SU-DHL-6 (cell line): ENCODE measurements at regions not wholly inside any gene's neighbourhood (a gene's known extent, or its start where the extent isn't known, plus 50 kb on each side); places are given as distances from the start of the nearest gene placed in this dataset.
"Not testable (repeated sequence)": the region's sequence is repeated elsewhere in the genome, so short reads cannot be mapped to it uniquely, and the experiment has no call there.

Source experiments
- EZH2phosphoT487 ChIP-seq: fragments of 200-600 bp; sonication (generic), shearing (Covaris generic); conservative IDR thresholded peaks from 2 replicates; pipeline ENCODE4 v1.6.1; 2018; ENCODE audit warnings: mild to moderate bottlenecking, antibody characterized with exemption, low read length, moderate library complexity, mixed read lengths
- TF ChIP-seq, protein P1 (sequence below): fragments of 200-600 bp; sonication (generic); IDR thresholded peaks from one replicate; pipeline ENCODE4 v1.5.1; 2017; ENCODE audit warnings: antibody characterized with exemption, mild to moderate bottlenecking, low read length, moderate library complexity; ENCODE audit not compliant: insufficient read depth, poor library complexity, severe bottlenecking

DNA sequence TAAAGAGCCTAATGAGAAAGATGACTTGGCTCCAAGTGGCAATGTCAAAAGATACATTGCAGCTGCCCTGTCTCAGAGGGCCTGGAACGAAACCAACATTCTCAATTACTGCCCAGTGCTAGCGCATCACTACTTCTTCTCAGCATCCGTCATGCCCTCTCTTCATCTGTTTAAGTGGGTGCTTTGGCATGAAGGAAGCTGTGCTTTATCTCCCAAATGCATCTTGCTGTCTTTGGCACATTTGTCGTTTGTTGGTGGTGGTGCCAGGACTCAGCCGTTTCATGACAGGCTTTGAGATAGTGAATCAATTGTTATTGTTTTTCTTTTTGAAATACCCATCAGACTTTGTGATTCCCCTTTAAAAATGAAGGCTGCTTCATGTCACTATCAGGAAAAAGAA lies 710.8 kb downstream of the PRIM2 start:
- TF ChIP-seq, protein P1, sequence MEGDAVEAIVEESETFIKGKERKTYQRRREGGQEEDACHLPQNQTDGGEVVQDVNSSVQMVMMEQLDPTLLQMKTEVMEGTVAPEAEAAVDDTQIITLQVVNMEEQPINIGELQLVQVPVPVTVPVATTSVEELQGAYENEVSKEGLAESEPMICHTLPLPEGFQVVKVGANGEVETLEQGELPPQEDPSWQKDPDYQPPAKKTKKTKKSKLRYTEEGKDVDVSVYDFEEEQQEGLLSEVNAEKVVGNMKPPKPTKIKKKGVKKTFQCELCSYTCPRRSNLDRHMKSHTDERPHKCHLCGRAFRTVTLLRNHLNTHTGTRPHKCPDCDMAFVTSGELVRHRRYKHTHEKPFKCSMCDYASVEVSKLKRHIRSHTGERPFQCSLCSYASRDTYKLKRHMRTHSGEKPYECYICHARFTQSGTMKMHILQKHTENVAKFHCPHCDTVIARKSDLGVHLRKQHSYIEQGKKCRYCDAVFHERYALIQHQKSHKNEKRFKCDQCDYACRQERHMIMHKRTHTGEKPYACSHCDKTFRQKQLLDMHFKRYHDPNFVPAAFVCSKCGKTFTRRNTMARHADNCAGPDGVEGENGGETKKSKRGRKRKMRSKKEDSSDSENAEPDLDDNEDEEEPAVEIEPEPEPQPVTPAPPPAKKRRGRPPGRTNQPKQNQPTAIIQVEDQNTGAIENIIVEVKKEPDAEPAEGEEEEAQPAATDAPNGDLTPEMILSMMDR: not testable (repeated sequence)
- TF ChIP-seq EZH2phosphoT487: not testable (repeated sequence)
